OCI-LY7 (cell line): ENCODE measurements at regions not wholly inside any gene's neighbourhood (a gene's known extent, or its start where the extent isn't known, plus 50 kb on each side); places are given as distances from the start of the nearest gene placed in this dataset.

Experiments used
- BruUV-seq: library from RNA; stranded (reverse); fragments of 400-500 nt; replicated peaks from 2 replicates; lab custom pipeline; 2021; lab: Mats Ljungman, UMichigan
- CTCF ChIA-PET: fragments of 300-600 bp; sonication (Branson Sonifier 250); formaldehyde crosslinking; loops from one replicate; lab custom pipeline; 2022; ENCODE audit warnings: antibody characterized with exemption; ENCODE audit not compliant: unreplicated experiment; lab: Charles Lee
- POLR2A ChIA-PET: fragments of 300-600 bp; sonication (Branson Sonifier 250); formaldehyde crosslinking; loops from one replicate; lab custom pipeline; 2022; ENCODE audit warnings: antibody characterized with exemption; lab: Charles Lee
- DNase-seq: peaks from one replicate; pipeline ENCODE4 v3.0.0-alpha.2; 2015; ENCODE audit warnings: low spot score
- H2AFZ ChIP-seq: fragments of 200-600 bp; sonication (generic), shearing (Covaris generic); 2 replicates; pipeline ENCODE4 v1.6.1; 2014; ENCODE audit warnings: mild to moderate bottlenecking, antibody characterized with exemption, low read length, moderate library complexity
- H3K27ac ChIP-seq: fragments of 200-600 bp; sonication (generic); 2 replicates; pipeline ENCODE4 v1.5.1; 2014; ENCODE audit warnings: mixed run types, low read depth, mild to moderate bottlenecking, moderate library complexity, low read length, inconsistent platforms; ENCODE audit not compliant: poor library complexity, severe bottlenecking
- H3K36me3 ChIP-seq: fragments of 200-600 bp; sonication (generic); 2 replicates; pipeline ENCODE4 v1.6.1; 2014; ENCODE audit warnings: mild to moderate bottlenecking, antibody characterized with exemption, low read length, moderate library complexity, mixed read lengths; ENCODE audit not compliant: insufficient read depth
- H3K4me1 ChIP-seq: fragments of 200-600 bp; sonication (generic); 2 replicates; pipeline ENCODE4 v1.5.1; 2014; ENCODE audit warnings: mild to moderate bottlenecking, low read length; ENCODE audit not compliant: insufficient read depth, poor library complexity, severe bottlenecking
- H3K4me2 ChIP-seq: fragments of 200-600 bp; sonication (generic); 2 replicates; pipeline ENCODE4 v1.6.1; 2014; ENCODE audit warnings: mild to moderate bottlenecking, low read length
- H3K4me3 ChIP-seq: fragments of 200-600 bp; sonication (generic); 2 replicates; pipeline ENCODE4 v1.5.1; 2014; ENCODE audit warnings: mild to moderate bottlenecking, low read depth, low read length; ENCODE audit not compliant: poor library complexity, severe bottlenecking
- H3K79me2 ChIP-seq: fragments of 200-600 bp; sonication (generic); 2 replicates; pipeline ENCODE4 v1.6.1; 2016; ENCODE audit warnings: low read depth, mild to moderate bottlenecking, low read length, moderate library complexity, mixed read lengths; ENCODE audit not compliant: insufficient read depth
- H3K9me2 ChIP-seq: fragments of 200-600 bp; sonication (generic); 2 replicates; pipeline ENCODE4 v1.6.1; 2016; ENCODE audit warnings: mild to moderate bottlenecking, low read length, mixed read lengths; ENCODE audit not compliant: insufficient read depth
- H3K9me3 ChIP-seq: fragments of 200-600 bp; sonication (generic); 2 replicates; pipeline ENCODE4 v1.6.1; 2014; ENCODE audit warnings: mild to moderate bottlenecking, mixed run types, low read length, mixed read lengths
- H4K20me1 ChIP-seq: fragments of 200-600 bp; sonication (generic); 2 replicates; pipeline ENCODE4 v1.6.1; 2014; ENCODE audit warnings: mild to moderate bottlenecking, antibody characterized with exemption, low read length, moderate library complexity, mixed read lengths; ENCODE audit not compliant: insufficient read depth
- CTCF ChIP-seq: fragments of 200-600 bp; sonication (generic); conservative IDR thresholded peaks from 2 replicates; pipeline ENCODE4 v1.5.1; 2014; ENCODE audit warnings: mild to moderate bottlenecking, antibody characterized with exemption, low read length, moderate library complexity, mixed read lengths
- EZH2phosphoT487 ChIP-seq: fragments of 200-600 bp; sonication (generic); IDR thresholded peaks from 2 replicates; pipeline ENCODE4 v1.6.1; 2018; ENCODE audit warnings: low read depth, borderline replicate concordance, mild to moderate bottlenecking, mixed run types, antibody characterized with exemption, low read length, moderate library complexity, mixed read lengths
- intact Hi-C: fragments of 100-400 bp; cut with micrococcal nuclease; formaldehyde crosslinking; loops from one replicate; pipeline ENCODE4 v1.10.0; 2022; ENCODE audit not compliant: unreplicated experiment

GRCh38 chr6:47145212-47145611 lies 103.1 kb upstream of the ADGRF1 start:
- Histone ChIP-seq H3K9me3 (peaks cover 11% of the 10 kb centered on the region; the same call in 1 of the 2 replicates), H3K4me3 (no peak overlapping the region), H3K4me2 (no peak overlapping the region), H3K36me3 (no peaks in the 10 kb centered on the region), H3K4me1 (peaks cover 11% of the 10 kb centered on the region), H2AFZ (no peak overlapping the region), H4K20me1 (no peaks in the 10 kb centered on the region), H3K27ac (no peak overlapping the region), H3K9me2 (0 out of 2 replicates have a peak, but pooled peaks cover 7% of the 10 kb centered on the region), H3K79me2 (no peaks in the 10 kb centered on the region)
- no TSS peak for BruUV-seq
- TF ChIP-seq EZH2phosphoT487 (no peak), CTCF (no peak)
- ChIA-PET POLR2A (interaction anchor here (0.5 to 0.7 kb wide), 2 partner anchors 15 to 716 kb away, joined by 3 to 5 read pairs; no protein-coding TSS in a partner anchor), CTCF (interaction anchor here (1.0 kb wide), 1 partner anchor 235 kb away, joined by 3 read pairs; no protein-coding TSS in a partner anchor)
- intact Hi-C loops, result no loop called here
- no peak for DNase-seq

GRCh38 chr6:47144306-47144705 lies 102.2 kb upstream of the ADGRF1 start:
- BruUV-seq, result no TSS peak
- Histone ChIP-seq H3K9me3 (peaks cover 11% of the 10 kb centered on the region; the same call in 1 of the 2 replicates), H3K4me2 (no peak overlapping the region)

More at GRCh38 chr6:47144306-47144705, 102.2 kb upstream of the ADGRF1 start:
- DNase-seq, result no peak
- Histone ChIP-seq H3K9me2 (0 out of 2 replicates have a peak, but pooled peaks cover 7% of the 10 kb centered on the region), H3K4me3 (no peak overlapping the region), H4K20me1 (no peaks in the 10 kb centered on the region), H3K4me1 (peaks cover 11% of the 10 kb centered on the region), H2AFZ (no peak overlapping the region; the same call in 1 of the 2 replicates), H3K79me2 (no peaks in the 10 kb centered on the region), H3K27ac (no peak overlapping the region), H3K36me3 (no peaks in the 10 kb centered on the region)
- intact Hi-C loops, result no loop called here
- POLR2A ChIA-PET, result no interaction called here
- TF ChIP-seq CTCF, result no peak
- TF ChIP-seq EZH2phosphoT487, result no peak
- CTCF ChIA-PET, result no interaction called here
